ENCODE measurements at regions not wholly inside any gene's neighbourhood (a gene's known extent, or its start where the extent isn't known, plus 50 kb on each side); places are given as distances from the start of the nearest gene placed in this dataset.
"Not testable (repeated sequence)": the region's sequence is repeated elsewhere in the genome, so short reads cannot be mapped to it uniquely, and the experiment has no call there.

DNA sequence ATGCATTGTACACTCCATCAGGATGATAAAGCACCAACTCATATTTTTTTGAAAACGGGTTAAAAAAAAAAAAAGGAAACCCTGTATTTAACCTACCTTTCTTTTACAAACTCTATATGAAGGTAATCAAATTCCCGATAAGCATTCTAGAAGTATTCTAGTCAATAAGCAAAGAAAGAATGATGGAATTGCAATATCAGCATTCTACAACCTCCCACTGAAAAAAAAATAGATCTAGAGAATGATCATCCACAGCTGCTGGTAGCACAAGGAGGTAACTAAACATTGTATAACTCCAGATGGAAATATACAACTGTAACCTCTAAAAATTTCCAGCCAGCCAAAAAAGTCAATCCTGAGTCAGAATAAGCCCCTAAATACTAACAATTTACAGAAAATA, 95.3 kb upstream of the DCC start:
- DNase-seq (ENCODE audit: low read depth), result no peak
- H3K4me3 ChIP-seq (ENCODE audit: low read depth, low read length), result no peak overlapping the region

DNA sequence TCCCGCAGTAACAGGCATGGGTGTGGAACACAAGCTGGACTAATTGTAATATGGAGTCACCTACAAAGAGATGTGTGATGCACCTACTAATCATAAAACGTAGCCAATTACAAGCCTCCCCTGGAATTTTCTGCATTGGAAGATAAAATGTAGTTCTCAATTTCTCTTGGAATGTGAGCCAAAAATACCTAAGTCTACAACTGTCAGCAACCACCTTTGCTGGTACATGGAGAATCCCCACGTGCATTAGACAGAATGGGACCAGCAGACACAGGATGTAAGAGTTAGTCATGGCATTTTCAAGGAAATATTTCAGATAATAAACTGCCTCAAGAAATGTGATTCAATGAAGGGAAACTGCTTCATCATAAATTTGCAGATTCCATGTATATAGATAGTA, 85.6 kb upstream of the DCC start:
- DNase-seq (ENCODE audit: low read depth), result no peak
- no peak overlapping the region for H3K4me3 ChIP-seq (ENCODE audit: low read depth, low read length)

DNA sequence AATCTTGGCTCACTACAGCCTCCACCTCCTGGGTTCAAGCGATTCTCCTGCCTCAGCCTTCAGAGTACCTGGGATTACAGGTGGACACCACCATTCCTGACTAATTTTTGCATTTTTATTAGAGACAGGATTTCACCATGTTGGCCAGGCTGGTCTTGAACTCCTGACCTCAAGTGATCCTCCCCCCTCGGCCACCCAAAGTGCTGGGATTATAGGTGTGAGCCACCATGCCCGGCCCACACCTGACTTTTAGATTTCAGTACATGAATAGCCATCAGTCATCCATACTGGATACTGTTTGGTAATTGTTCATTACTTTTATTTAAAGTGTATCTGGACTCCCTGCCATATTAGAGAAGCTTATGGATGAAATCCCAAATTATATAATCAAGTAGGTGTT, 82.6 kb upstream of the DCC start:
- not testable (repeated sequence) for DNase-seq (ENCODE audit: low read depth); H3K4me3 ChIP-seq (ENCODE audit: low read depth, low read length)

DNA sequence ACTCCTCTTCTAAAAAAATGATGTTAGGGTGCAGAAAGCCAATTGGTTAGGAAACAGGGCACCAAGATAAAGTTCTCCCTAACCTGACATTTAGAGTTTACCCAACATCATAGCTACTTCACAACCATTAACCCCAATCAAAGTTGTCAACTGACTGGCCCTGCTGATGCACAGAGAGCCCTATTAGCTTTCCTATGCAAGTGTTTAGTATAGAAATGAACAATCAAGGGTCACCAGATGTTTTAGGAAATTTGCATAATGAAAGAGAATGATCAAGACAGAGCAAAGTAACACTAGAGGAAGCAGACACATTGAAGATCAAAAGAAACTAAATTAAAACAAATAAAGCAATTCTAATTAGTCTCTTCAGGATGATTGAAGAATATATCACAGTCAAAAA, 64.2 kb upstream of the DCC start:
- DNase-seq (ENCODE audit: low read depth), result no peak
- no peak overlapping the region for H3K4me3 ChIP-seq (ENCODE audit: low read depth, low read length)

DNA sequence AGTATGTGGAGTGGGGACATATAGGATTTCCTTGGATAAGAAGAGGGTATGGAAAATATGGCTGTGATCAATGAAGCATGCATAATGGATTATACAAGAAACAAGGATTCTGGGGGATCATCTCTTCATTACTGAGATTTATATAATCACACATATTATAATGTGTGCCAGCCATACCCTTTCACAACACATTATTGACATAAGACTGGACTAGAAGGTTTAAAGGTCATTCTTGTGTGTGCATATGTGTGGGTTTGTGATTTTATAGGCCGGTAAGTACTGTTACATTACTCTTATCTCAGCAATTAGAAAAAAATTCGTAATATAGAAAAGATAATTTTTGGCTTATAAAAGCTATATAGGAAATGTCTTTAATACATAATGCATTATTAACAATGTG, 62.2 kb upstream of the DCC start:
- no peak overlapping the region for H3K4me3 ChIP-seq (ENCODE audit: low read depth, low read length)
- no peak for DNase-seq (ENCODE audit: low read depth)

DNA sequence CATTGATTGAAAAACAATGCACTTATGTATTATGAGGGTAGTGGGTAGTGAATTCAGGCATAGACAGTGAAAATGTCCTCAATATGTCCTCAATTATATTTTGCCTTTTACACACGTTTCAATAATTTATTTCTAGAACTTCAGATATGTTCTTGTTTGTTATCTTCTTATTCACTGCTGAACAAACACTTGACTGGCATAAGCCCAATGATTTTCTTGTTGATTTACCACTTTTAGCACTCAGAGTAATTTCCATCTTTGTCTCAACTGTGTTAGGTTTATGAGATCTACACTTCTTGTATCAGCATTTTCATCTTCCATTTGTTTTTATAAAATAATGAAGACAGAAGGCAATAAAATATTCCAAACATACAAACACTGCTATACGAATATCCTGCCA, 61.8 kb upstream of the DCC start:
- DNase-seq (ENCODE audit: low read depth), result no peak
- no peak overlapping the region for H3K4me3 ChIP-seq (ENCODE audit: low read depth, low read length)

DNA sequence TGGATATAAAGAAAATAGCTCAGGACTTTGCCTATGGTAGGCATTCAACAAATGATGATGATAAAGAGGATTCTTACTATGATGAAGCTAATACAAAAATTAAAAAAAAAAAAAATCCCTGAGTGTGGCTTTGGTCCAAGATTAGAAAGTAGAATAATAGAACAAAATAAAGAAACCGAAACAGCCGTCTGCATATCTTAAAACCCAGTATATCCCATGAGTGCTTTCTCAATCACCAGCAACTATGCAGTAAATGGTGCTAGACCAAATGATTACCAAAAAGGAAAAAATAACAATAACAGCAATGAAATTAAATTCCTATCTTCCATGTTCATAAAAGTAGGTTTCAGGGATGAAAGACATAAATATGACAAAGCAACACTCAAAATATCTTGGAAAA, 59.3 kb upstream of the DCC start:
- no peak overlapping the region for H3K4me3 ChIP-seq (ENCODE audit: low read depth, low read length)
- DNase-seq (ENCODE audit: low read depth), result no peak

DNA sequence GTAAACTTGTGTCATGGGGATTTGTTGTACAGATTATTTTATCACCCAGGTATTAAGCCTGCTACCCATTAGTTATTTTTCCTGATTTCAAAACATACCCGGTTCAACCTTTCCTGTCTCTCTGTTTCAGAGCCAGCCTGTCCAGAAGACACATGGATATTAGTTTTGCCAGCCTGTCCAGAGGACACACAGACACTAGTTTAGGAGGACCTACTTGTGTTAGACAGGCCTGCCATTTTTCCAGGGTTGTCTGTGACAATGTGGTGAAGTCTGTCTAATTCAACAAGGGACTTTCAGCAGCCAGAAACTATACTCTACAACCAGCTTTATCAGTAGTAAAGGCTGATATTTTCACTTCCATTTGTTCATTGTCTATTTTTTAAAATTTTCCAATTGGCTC, 56.1 kb upstream of the DCC start:
- no peak overlapping the region for H3K4me3 ChIP-seq (ENCODE audit: low read depth, low read length)
- no peak for DNase-seq (ENCODE audit: low read depth)

DNA sequence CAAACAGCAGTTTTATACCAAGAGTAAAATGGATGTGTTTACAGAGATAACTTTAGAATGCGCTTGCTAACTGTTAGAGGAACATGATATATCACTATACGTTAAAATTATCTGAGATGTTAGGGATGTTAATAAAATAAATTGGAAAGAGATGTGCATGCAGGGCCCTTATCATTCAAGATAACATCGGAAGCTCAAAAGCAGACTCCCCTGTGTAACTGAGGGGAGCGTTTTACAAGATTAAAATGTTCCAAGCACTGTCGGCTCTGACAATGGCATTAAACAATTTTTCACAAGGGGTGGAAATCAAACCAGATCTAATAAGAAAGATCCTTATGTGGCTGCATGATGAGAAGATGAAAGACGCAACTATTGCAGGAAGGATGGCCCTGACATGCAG, 53.3 kb upstream of the DCC start:
- H3K4me3 ChIP-seq (ENCODE audit: low read depth, low read length), result no peak overlapping the region

DNA sequence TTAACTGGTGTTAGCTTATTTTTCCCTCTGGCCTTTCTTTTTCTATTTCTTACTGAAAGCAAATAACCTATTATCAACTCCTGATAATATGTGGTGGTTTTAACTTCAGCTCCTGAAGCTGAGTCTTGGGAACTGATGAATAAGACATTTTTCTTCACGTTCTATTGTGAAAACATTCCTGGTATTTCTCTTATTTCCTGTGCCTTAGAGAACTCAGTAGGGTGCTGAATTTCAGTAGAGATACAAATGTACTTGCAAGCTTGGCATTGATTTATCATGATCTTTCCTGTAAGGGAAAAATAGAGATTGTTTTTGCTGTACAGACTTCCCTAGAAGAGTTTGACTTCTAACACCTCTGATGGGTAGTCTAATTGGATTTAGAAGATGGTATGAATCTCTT, 52.8 kb upstream of the DCC start:
- H3K4me3 ChIP-seq (ENCODE audit: low read depth, low read length), result no peak overlapping the region
- DNase-seq (ENCODE audit: low read depth), result no peak

More for the DNA sequence above, 53.3 kb upstream of the DCC start:
- DNase-seq (ENCODE audit: low read depth), result no peak

DNA sequence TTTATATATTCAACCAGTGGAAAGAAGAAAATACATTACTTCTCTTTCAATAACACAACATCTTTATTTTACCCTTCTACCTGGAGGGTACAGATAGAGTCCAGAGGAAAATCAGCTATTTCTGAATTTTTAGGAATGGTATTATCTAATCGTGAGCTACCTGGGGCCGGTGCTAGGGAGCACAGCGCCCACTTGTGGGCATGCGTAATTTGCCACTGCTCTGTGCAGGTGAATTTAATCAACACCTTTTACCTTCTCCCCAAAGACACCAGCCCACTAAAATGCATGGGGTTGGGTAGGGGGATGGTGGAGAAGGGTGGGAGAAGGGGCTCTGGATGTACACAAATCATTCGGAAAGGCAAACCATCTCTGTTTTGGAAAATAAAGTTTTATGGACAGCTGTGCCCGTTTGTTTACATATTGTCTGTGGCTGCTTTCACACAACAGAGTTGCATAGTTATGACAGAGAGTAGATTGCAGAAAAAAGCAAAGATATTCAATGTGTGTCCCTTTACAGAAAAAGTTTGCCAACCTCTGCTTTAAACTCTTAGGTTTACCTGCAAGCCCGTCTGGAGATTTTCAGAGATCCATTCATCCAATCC, 51.5 kb upstream of the DCC start:
- no peak overlapping the region for H3K4me3 ChIP-seq (ENCODE audit: low read depth, low read length)
- DNase-seq (ENCODE audit: low read depth), result no peak

DNA sequence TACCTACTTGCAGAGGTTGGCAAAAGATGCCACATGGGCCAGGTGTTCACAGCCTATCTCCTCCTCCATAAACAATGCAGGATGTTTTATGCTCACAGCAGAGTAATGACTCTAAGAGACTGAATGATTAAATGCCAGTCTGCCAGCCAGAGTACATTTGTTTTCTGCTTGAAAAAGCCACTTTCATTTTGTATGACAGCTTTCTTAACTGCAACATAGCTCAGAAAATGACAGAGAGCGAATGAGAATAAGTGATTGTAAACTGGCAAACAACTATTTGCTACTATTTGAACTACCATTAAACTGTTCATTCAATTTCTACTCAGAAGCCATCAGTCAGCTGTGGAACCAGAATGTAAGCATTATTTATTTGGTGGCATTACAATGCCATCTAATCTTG, 50.6 kb upstream of the DCC start:
- no peak overlapping the region for H3K4me3 ChIP-seq (ENCODE audit: low read depth, low read length)
- no peak for DNase-seq (ENCODE audit: low read depth)

Data from skeletal muscle cell (primary cell).